ENCODE measurements at regions not wholly inside any gene's neighbourhood (a gene's known extent, or its start where the extent isn't known, plus 50 kb on each side); places are given as distances from the start of the nearest gene placed in this dataset.

DNA sequence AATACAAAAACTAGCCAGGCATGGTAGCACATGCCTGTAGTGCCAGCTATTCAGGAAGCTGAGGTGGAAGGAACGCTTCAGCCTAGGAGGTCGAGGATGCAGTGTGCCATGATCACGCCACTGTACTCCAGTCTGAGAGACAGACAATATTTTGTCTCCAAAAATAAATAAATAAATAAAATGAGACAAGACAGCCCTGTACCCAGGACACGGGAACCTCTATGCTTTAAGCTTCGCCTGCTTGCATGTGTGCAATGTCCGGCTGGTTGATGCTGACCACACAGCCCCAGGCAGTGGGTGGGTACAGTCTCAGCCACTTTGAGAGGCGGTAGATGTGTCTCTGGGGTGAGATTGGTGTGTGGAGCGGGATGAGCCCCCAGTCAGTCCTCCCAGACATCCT lies 52.0 kb upstream of the MPEG1 start:
- TF ChIP-seq CTCF (IDR thresholded peaks at IDR 0.05; ENCODE audit: low read depth, low read length, missing control alignments) = no peak
- H3K4me3 ChIP-seq (ENCODE audit: low read depth, low read length) = no peak overlapping the region
- in situ Hi-C loops (cut with HindIII; ENCODE audit: low sequenced_read_pairs) = no loop called here
- no peak for DNase-seq (ENCODE audit: low read depth)

GRCh38 chr11:59263225-59263894 lies 50.6 kb upstream of the MPEG1 start:
- in situ Hi-C loops (cut with HindIII; ENCODE audit: low sequenced_read_pairs) = no loop called here
- TF ChIP-seq CTCF (IDR thresholded peaks at IDR 0.05; ENCODE audit: low read depth, low read length, missing control alignments) = no peak
- H3K4me3 ChIP-seq (ENCODE audit: low read depth, low read length) = no peak overlapping the region
- no peak for DNase-seq (ENCODE audit: low read depth)

Measured in astrocyte of the cerebellum (primary cell).